HG03378 (cell line): ENCODE measurements at regions not wholly inside any gene's neighbourhood (a gene's known extent, or its start where the extent isn't known, plus 50 kb on each side); places are given as distances from the start of the nearest gene placed in this dataset.

Experiments used
- ATAC-seq: cut with Tn5 transposase; IDR thresholded peaks from one replicate; pipeline ENCODE4 v1.9.1; 2021; ENCODE audit warnings: mild to moderate bottlenecking, moderate library complexity; ENCODE audit not compliant: unreplicated experiment

DNA sequence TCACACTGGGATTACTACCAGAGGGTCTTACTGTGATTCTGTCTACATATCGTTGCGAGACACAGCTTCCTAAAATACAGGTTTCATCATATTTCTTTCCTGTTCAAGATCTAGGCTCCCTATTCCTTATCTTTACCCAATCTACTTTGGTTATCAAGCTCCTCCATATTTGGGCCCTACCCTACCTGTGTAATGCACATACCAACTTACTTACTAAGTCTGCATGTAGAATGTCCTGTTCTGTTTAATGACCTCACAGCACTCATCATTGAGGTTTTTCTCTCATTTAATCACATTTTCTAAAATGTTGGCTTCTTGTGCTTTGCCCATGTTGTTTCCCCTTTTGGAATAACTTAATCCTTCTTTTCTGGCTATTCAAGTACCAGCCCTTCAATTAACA, 551.1 kb downstream of the ZEB2 start:
- ATAC-seq = no peak

- no peak for ATAC-seq
Measured at GRCh38 chr2:143968360-143968759, 551.6 kb downstream of the ZEB2 start.

- ATAC-seq = no peak
Measured at GRCh38 chr2:143965493-143966164, 554.3 kb downstream of the ZEB2 start.

GRCh38 chr2:143964891-143965290, 555.0 kb downstream of the ZEB2 start:
- ATAC-seq = no peak

- no peak for ATAC-seq
Measured at GRCh38 chr2:143960177-143960576, 559.7 kb downstream of the ZEB2 start.

DNA sequence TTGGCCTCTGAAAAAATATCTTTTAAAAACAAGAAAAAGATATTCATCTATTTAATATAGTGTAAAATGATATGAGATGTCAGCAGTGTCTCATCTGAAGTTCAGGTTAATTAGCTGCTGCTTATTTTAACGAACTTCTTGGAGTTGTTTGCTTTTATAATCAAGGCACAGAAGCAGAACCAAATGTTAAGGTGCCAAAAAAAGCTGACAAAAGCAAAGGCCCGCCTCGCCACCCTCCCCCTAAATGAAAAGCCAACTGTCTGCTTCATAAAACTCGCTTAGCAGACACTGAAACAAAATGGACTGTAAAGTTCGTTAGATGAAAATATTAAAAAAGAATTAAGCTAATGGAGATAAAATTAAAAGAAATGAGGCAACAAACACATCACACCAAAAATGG, 562.6 kb downstream of the ZEB2 start:
- no peak for ATAC-seq

- no peak for ATAC-seq
Measured at GRCh38 chr2:143955401-143956065, 564.4 kb downstream of the ZEB2 start.

DNA sequence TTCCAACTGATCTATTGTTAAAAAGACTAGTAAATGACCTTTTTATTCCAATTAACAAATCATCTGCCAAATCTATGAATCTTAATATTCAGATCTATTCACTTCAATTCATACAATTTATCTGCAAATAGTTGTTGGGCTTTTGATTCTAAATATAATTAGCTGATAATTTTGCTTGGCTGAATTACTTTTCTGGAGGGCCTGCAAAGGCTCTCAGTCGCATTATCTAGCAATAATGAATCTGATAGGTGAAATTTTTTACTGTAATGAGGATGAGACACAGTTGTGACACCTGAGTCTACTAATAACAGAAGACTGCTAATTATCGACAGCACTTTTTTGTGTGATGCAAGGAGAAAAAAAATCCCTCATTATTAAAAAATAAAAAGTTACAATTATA, 565.1 kb downstream of the ZEB2 start:
- no peak for ATAC-seq

DNA sequence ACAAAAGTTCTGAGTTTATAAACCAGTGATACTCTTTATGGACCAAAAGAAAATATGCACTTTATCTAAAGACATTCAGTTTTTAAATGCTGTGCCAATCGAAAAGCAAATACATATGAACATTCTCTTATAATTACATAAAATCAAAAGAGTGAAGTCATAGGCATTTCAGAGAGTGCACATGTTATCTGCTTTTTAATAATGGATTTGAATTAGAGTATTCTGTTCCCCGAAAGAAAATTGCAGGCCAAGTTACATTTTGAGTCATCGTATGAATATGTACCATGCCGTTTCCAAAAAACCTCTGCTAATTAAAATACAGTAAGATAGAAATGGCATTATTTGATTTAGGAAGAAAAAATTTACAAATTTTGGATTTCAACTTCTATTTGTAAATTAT, 565.7 kb downstream of the ZEB2 start:
- no peak for ATAC-seq

- no peak for ATAC-seq
Measured at GRCh38 chr2:143953451-143954030, 566.4 kb downstream of the ZEB2 start.

DNA sequence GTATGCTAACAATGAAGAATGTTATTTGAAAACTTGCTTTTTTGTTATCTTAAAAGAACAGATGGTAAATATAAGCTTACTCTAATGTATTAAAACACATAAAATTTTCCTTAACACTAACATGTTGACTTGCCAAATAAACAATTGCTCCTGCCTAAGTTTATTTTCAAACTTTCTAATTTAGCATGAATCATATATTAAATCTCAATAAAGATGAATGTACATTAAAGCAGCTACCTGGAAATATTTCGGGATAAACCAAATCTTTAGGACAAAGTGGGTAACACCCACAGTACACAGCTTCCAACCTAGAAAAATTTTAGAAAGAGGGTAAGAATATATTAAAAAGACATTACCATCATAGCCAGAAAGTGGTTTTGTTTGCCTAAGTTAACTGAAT, 567.4 kb downstream of the ZEB2 start:
- ATAC-seq = no peak

DNA sequence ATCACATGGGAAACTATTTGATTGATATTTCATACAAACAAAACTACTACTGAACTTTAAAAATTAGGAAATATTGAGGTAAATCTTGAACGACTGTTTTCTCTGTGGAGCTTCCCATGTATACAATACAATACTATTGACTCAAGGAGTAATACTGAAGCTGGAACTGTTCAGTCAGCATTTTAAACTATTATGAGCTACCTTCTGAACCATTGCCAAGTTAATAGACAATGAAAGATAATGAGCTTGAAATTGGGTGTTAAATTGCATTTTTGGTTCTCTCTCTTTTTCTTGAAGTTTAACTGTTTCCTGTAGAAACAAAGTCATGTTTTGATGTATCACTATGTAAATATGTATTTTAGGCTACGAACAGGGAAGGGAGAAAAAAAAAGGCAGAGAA, 569.2 kb downstream of the ZEB2 start:
- ATAC-seq = no peak

DNA sequence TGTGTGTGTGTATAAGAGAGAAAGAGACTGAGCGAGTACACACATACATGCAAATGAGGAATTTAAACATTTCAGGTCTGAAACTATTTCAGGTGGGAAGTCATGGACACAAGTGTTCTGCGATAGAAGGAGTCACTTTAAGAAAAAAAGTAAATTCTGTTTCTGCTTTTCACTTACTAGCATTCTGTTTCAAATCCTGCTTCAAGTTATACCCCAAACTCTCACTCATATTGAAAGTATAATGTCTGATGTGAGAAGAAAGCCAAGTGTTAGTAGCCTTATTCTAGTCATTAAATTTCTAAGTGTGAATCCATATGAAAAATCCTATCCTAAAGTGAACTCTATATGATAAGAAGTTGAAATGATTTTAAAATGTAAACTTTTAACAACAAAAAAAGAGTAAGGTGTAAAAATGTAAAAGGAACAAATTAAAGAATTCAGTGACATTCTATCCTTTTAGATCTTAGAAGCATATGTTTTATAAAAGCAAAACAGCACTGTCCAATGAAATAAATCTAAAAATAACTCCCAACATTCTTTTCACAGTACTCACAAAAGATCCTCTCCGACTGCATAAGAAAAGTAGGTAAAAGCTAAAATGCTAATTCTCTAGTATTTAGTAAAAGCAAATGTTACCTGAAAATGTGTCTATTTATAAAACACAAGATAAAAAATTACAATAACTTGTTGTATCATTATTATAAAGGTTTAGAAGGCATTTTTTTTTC, 570.6 kb downstream of the ZEB2 start:
- peak; percentile 68 for ATAC-seq

DNA sequence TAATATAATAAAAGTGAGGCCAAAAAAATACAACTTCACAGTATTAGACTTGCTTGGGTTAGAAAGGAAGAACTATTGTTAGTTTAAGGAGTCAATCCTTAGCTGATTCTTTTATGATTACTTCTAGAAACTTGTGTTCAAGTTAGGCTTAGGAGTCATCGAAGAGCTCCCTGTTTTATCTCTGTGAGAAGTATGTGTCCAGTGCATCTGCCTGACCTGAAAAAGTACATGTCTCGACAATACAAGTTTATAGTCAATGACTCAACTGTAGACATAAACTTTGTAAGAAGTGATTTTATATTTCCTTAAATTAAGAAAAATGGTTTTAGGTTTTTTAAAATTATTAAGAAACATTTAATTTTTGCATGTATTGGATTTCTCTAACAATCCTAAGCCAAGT, 571.2 kb downstream of the ZEB2 start:
- no peak for ATAC-seq

GRCh38 chr2:143946436-143947391, 573.2 kb downstream of the ZEB2 start:
- ATAC-seq = no peak

- ATAC-seq = no peak
Measured at GRCh38 chr2:143942486-143942885, 577.4 kb downstream of the ZEB2 start.

GRCh38 chr2:143940720-143941119, 579.2 kb downstream of the ZEB2 start:
- ATAC-seq = no peak

GRCh38 chr2:143939626-143940330, 580.1 kb downstream of the ZEB2 start:
- ATAC-seq = no peak

DNA sequence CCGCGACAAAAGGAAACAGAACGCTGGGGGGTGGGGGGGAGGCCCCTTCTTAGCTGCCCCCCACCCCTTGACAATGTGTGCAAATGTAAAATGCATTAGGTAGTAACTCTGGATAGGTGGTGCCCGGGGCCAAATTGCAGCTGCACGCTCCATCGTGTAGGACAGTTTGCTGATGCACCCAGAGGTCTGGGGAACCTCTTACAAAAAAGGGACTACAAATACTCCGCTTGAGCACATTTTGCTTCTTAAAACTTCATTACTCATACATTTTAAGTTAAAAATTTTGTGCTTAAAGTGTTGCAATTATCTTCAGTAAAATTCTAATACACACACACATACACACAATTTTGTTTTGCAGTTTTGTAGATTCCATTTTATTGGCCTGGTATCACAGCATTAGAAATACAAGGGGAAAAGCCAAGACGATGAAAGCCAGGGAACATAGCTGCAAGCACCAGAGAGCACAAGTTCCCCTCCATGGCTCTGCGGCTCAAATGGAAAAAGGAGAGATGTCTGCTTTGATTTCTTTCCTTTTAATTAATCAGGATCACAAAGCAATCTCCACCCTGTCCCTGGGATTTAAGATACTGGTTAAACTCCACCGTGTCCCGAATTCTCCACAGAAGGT, 582.1 kb downstream of the ZEB2 start:
- peak; percentile 17 for ATAC-seq
